HCT116 (cell line): ENCODE measurements at regions not wholly inside any gene's neighbourhood (a gene's known extent, or its start where the extent isn't known, plus 50 kb on each side); places are given as distances from the start of the nearest gene placed in this dataset.

Experiments used
- ATAC-seq: fragments of 200-7000 bp; cut with Tn5 transposase; 2 replicates; pipeline ENCODE4 v1.9.1; 2020; ENCODE audit warnings: mild to moderate bottlenecking, moderate library complexity
- BruUV-seq: library from RNA; stranded (reverse); fragments of 400-500 nt; replicated peaks from 2 replicates; lab custom pipeline; 2021; lab: Mats Ljungman, UMichigan
- CTCF ChIA-PET: fragments of 300-600 bp; sonication (Branson Sonifier 250); formaldehyde crosslinking; loops from one replicate; lab custom pipeline; 2021; ENCODE audit warnings: antibody characterized with exemption; lab: Charles Lee
- POLR2A ChIA-PET: fragments of 300-600, 350-600 bp; sonication (Branson Sonifier 250); formaldehyde crosslinking; loops from one replicate; lab custom pipeline; 2021; ENCODE audit warnings: antibody characterized with exemption; lab: Charles Lee
- RAD21 ChIA-PET, 2 experiments: fragments of 300-600 bp; sonication (Branson Sonifier 250); formaldehyde crosslinking; loops; one replicate each; lab custom pipeline; 2023; ENCODE audit warnings: low total read pairs in 2 of 2; ENCODE audit not compliant: uncharacterized antibody in 2 of 2, unreplicated experiment in 2 of 2, low non-redundant PET in 1 of 2; lab: Charles Lee
- DNase-seq: peaks from one replicate; pipeline ENCODE4 v3.0.0-alpha.2; 2010; ENCODE audit warnings: low read depth, low spot score
- H2AFZ ChIP-seq: fragments of 200-600 bp; shearing (Covaris generic), sonication (generic); 2 replicates; pipeline ENCODE4 v1.6.1; 2017; ENCODE audit warnings: low read depth, mixed run types, mixed read lengths, antibody characterized with exemption, low read length; ENCODE audit not compliant: poor library complexity, severe bottlenecking
- H3K27ac ChIP-seq: 2 replicates; pipeline ENCODE4 v1.5.1; 2012; ENCODE audit warnings: low read depth, low read length
- H3K27me3 ChIP-seq: fragments of 200-600 bp; sonication (generic); 2 replicates; pipeline ENCODE4 v1.6.1; 2016; ENCODE audit warnings: mixed run types, low read length, mixed read lengths; ENCODE audit not compliant: insufficient read depth
- H3K36me3 ChIP-seq, 2 experiments: fragments of 200-500 bp in 1 of 2; fragments of 200-600 bp in 1 of 2; sonication (Bioruptor generic) in 1 of 2; sonication (generic) in 1 of 2; 2 replicates each; pipeline versions ENCODE4 v1.5.1 to v1.6.1; 2014 to 2016; ENCODE audit warnings: low read length in 2 of 2, inconsistent platforms in 1 of 2, mixed read lengths in 1 of 2, mixed run types in 1 of 2; ENCODE audit not compliant: insufficient read depth in 2 of 2, control insufficient read depth in 1 of 2
- H3K4me1 ChIP-seq, 2 experiments: fragments of 200-600 bp in 1 of 2; sonication (generic) in 1 of 2; 2 replicates each; pipeline versions ENCODE4 v1.5.1 to v1.6.1; 2012 to 2017; ENCODE audit warnings: low read length in 2 of 2, inconsistent platforms in 1 of 2, mild to moderate bottlenecking in 1 of 2, mixed read lengths in 1 of 2, mixed run types in 1 of 2, moderate library complexity in 1 of 2; ENCODE audit not compliant: insufficient read depth in 2 of 2, control insufficient read depth in 1 of 2
- H3K4me2 ChIP-seq: fragments of 200-600 bp; sonication (generic); 2 replicates; pipeline ENCODE4 v1.6.1; 2017; ENCODE audit warnings: mixed run types, low read length, mixed read lengths
- H3K4me3 ChIP-seq, 2 experiments: fragments of 200-600 bp in 1 of 2; sonication (generic) in 1 of 2; replicated peaks in 1 of 2; 2 replicates each; pipeline ENCODE4 v1.5.1; 2011 to 2016; ENCODE audit warnings: low read length in 2 of 2, control low read depth in 1 of 2, low read depth in 1 of 2, mild to moderate bottlenecking in 1 of 2, mixed read lengths in 1 of 2, mixed run types in 1 of 2
- H3K79me2 ChIP-seq: fragments of 200-600 bp; sonication (generic); 2 replicates; pipeline ENCODE4 v1.6.1; 2017; ENCODE audit warnings: mild to moderate bottlenecking, mixed run types, low read length, moderate library complexity, mixed read lengths; ENCODE audit not compliant: insufficient read depth
- H3K9ac ChIP-seq: fragments of 200-600 bp; sonication (generic); 2 replicates; pipeline ENCODE4 v1.6.1; 2016; ENCODE audit warnings: low read length, mixed read lengths
- H3K9me2 ChIP-seq: fragments of 200-600 bp; sonication (generic), shearing (Covaris generic); 2 replicates; pipeline ENCODE4 v1.6.1; 2017; ENCODE audit warnings: mixed run types, mild to moderate bottlenecking, moderate library complexity; ENCODE audit not compliant: insufficient read depth
- H3K9me3 ChIP-seq, 2 experiments: fragments of 200-500 bp in 1 of 2; fragments of 200-600 bp in 1 of 2; sonication (Bioruptor generic) in 1 of 2; sonication (generic) in 1 of 2; 2 replicates each; pipeline ENCODE4 v1.6.1; 2014 to 2017; ENCODE audit warnings: low read length in 2 of 2, mixed read lengths in 2 of 2, inconsistent platforms in 1 of 2, low read depth in 1 of 2, mild to moderate bottlenecking in 1 of 2, mixed run types in 1 of 2, moderate library complexity in 1 of 2; ENCODE audit not compliant: control insufficient read depth in 1 of 2, insufficient read depth in 1 of 2
- H4K20me1 ChIP-seq: fragments of 200-600 bp; sonication (generic), shearing (Covaris generic); 2 replicates; pipeline ENCODE4 v1.6.1; 2017; ENCODE audit warnings: mixed run types, mild to moderate bottlenecking, moderate library complexity; ENCODE audit not compliant: insufficient read depth
- CBX3 ChIP-seq: IDR thresholded peaks from 2 replicates; pipeline ENCODE4 v1.6.1; 2012; ENCODE audit warnings: low read depth
- CEBPB ChIP-seq: IDR thresholded peaks from 2 replicates; pipeline ENCODE4 v1.6.1; 2012; ENCODE audit warnings: low read depth
- EZH2 ChIP-seq: fragments of 200-600 bp; sonication (generic); IDR thresholded peaks from 2 replicates; pipeline ENCODE4 v1.6.1; 2017; ENCODE audit warnings: antibody characterized with exemption, mixed run types
- FOSL1 ChIP-seq: IDR thresholded peaks from 2 replicates; pipeline ENCODE4 v1.6.1; 2012; ENCODE audit warnings: low read depth
- POLR2AphosphoS5 ChIP-seq: IDR thresholded peaks from 2 replicates; pipeline ENCODE4 v1.6.1; 2011; ENCODE audit warnings: mild to moderate bottlenecking, low read depth, low read length, moderate library complexity
- SIN3A ChIP-seq: IDR thresholded peaks from 2 replicates; pipeline ENCODE4 v1.6.1; 2012; ENCODE audit warnings: low read depth
- SP1 ChIP-seq: IDR thresholded peaks from 2 replicates; pipeline ENCODE4 v1.6.1; 2012; ENCODE audit warnings: low read depth
- TCF7L2 ChIP-seq: IDR thresholded peaks from 2 replicates; pipeline ENCODE4 v1.7.0; 2011; ENCODE audit warnings: borderline replicate concordance, inconsistent platforms; ENCODE audit not compliant: insufficient read depth, insufficient read length; ENCODE audit errors: extremely low read depth
- ZFX ChIP-seq: fragments of 450-650 bp; IDR thresholded peaks from 2 replicates; pipeline ENCODE4 v1.6.1; 2017
- intact Hi-C: fragments of 100-400 bp; cut with micrococcal nuclease; formaldehyde crosslinking; loops from 2 replicates; pipeline ENCODE4 v1.10.0; 2022
- TF ChIP-seq, protein P1 (sequence below): IDR thresholded peaks from 2 replicates; pipeline ENCODE4 v1.6.1; 2012; ENCODE audit warnings: low read depth

DNA sequence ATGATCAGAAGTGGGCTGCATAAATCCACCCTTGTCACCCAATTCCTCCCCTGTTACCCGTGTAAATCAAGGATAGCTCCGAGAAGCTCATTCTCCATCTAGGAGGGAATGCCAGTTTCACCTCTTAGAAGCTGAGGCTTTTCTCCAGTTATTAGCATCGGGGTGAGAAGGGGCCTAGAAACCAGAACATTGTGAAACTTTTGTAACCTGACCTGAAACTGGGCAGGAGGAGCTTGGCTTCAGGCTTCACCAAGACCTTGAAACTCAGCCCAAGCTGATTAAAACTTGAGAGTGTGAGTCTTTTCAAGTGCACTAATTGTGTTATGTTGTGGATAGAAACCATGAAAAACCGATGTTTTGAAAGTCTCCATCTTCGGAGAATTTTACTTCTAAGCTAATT, 103.1 kb downstream of the BMP2 start:
- Histone ChIP-seq H3K27ac (no peak overlapping the region), H3K9me2 (no peaks in the 10 kb centered on the region), H3K27me3 (no peaks in the 10 kb centered on the region), H3K4me2 (no peak overlapping the region), H4K20me1 (no peaks in the 10 kb centered on the region), H3K36me3 (no peaks in the 10 kb centered on the region), H3K9me3 (peaks cover 0 to 7% of the 10 kb centered on the region in 2 experiments; a peak in 1 of 4 replicates), H3K4me1 (no peaks in the 10 kb centered on the region), H3K9ac (no peak overlapping the region), H2AFZ (no peak overlapping the region), H3K79me2 (no peaks in the 10 kb centered on the region), H3K4me3 (no peak overlapping the region)
- no peak for TF ChIP-seq ZFX
- no peak for TF ChIP-seq CEBPB
- TF ChIP-seq CBX3 = no peak
- no peak for TF ChIP-seq POLR2AphosphoS5
- no peak for TF ChIP-seq FOSL1
- TF ChIP-seq, protein P1, sequence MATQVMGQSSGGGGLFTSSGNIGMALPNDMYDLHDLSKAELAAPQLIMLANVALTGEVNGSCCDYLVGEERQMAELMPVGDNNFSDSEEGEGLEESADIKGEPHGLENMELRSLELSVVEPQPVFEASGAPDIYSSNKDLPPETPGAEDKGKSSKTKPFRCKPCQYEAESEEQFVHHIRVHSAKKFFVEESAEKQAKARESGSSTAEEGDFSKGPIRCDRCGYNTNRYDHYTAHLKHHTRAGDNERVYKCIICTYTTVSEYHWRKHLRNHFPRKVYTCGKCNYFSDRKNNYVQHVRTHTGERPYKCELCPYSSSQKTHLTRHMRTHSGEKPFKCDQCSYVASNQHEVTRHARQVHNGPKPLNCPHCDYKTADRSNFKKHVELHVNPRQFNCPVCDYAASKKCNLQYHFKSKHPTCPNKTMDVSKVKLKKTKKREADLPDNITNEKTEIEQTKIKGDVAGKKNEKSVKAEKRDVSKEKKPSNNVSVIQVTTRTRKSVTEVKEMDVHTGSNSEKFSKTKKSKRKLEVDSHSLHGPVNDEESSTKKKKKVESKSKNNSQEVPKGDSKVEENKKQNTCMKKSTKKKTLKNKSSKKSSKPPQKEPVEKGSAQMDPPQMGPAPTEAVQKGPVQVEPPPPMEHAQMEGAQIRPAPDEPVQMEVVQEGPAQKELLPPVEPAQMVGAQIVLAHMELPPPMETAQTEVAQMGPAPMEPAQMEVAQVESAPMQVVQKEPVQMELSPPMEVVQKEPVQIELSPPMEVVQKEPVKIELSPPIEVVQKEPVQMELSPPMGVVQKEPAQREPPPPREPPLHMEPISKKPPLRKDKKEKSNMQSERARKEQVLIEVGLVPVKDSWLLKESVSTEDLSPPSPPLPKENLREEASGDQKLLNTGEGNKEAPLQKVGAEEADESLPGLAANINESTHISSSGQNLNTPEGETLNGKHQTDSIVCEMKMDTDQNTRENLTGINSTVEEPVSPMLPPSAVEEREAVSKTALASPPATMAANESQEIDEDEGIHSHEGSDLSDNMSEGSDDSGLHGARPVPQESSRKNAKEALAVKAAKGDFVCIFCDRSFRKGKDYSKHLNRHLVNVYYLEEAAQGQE = no peak
- no peak for TF ChIP-seq EZH2
- TF ChIP-seq TCF7L2 = no peak
- TF ChIP-seq SP1 = no peak
- no peak for TF ChIP-seq SIN3A
- CTCF ChIA-PET = no interaction called here
- POLR2A ChIA-PET = no interaction called here
- RAD21 ChIA-PET = no interaction called here
- no TSS peak for BruUV-seq
- DNase-seq = no peak
- intact Hi-C loops = no loop called here
- ATAC-seq = no peak
